Stimulated activated CD8-positive, alpha-beta memory T cell treated with anti-CD3 and anti-CD28 coated beads, Interleukin-15, amount 100 ng/mL, for 1 hour (primary cell): ENCODE measurements at regions not wholly inside any gene's neighbourhood (a gene's known extent, or its start where the extent isn't known, plus 50 kb on each side); places are given as distances from the start of the nearest gene placed in this dataset.
"Not testable (repeated sequence)": the region's sequence is repeated elsewhere in the genome, so short reads cannot be mapped to it uniquely, and the experiment has no call there.

Experiments used
- DNase-seq: peaks from one replicate; pipeline ENCODE4 v3.0.0-alpha.2; 2020; ENCODE audit warnings: low read depth

DNA sequence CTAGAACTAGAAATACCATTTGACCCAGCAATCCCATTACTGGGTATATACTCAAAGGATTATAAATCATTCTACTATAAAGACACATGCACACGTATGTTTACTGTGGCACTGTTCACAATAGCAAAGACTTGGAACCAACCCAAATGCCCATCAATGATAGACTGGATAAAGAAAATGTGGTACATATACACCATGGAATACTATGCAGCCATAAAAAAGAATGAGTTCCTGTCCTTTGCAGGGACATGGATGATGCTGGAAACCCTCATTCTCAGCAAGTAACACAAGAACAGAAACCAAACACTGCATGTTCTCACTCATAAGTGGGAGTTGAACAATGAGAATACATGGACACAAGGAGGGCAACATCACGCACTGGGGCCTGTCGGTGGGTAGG, 550.3 kb upstream of the USP24 start:
- not testable (repeated sequence) for DNase-seq

DNA sequence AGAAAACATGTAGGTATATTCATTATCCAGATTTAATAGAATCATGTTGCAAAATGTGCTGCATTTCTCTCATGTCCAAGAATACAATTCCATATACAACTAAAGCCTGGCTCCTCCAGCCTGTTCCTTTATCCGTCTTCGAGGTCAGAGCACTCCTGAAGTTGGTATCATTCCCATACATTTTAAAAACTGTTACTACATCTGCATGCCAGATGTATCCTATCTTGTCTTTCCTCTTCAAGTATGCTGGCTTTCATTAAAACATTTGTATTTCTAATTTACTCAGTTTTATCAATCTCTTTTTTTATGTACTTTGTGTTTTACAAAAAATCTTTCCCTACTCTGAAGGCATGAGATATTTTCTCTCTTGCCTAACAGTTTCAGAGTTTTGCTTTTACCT, 536.6 kb upstream of the USP24 start:
- DNase-seq = no peak

DNA sequence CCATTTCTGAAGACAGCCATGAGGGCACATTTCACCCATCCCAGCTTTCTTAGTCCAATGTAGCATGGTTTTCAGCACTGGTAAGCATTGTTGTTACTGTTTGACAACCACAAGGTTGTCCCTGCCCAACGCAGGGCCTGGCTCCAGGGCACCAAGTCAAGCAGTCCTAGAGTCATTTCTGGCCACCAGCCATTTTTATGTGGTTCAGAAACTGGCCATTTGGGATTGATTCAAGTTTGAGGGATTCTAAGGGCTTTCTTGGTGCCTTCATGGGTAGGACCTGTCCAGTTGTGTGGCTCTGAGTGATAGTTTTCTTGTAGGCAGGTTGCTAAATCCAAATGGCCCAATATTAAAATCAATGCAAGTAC, 535.4 kb upstream of the USP24 start:
- DNase-seq = no peak

DNA sequence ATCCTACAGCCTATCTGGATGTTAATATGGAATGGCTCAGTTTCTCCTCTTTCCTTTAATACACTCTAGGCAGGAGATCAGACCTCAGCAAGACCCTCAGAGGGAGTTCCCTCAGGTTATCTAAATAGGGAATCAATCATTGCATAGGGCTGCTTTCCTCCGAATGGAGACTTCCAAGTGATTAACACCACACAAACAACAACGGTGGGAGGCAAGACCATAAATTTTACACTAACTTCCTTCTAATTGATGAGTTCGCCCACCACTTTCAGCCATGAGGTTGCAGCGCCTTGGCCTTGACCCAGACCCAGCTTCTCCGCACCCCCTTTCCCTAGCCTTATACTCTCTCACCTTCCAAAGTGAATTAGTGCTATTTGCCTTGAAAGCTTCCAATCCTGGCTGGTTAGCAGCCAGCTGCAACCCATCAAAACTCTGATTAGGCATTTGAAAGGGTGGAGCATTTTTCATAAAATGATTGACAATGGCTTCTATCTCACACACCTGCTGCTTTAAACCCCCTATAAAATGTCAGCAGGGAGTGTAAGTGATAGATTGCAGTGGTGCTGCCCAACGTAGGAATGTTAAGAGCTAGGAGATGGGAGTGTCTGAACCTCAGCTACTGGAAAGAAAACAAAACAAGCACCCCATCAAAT, 534.9 kb upstream of the USP24 start:
- DNase-seq = no peak

DNA sequence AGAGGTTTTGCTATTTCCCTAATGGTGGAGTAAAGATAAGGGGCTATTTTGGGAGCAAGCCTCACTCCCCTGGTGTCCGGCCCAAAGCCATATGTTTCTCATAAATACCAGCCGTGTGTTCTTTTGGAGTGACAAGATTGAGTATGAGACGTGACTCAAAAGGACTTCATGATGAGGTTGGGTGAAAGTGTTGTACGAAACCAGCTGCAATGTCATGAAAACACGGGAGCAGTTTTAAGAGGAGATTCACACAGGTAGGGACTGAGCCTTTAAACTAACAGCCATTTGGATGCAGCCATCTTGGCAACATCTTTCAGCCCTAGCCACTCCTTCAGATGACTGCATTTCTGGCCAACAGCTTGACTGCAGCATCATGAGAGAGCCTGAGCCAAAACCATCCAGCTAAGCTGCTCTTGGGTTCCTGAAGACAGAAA, 532.3 kb upstream of the USP24 start:
- no peak for DNase-seq

DNA sequence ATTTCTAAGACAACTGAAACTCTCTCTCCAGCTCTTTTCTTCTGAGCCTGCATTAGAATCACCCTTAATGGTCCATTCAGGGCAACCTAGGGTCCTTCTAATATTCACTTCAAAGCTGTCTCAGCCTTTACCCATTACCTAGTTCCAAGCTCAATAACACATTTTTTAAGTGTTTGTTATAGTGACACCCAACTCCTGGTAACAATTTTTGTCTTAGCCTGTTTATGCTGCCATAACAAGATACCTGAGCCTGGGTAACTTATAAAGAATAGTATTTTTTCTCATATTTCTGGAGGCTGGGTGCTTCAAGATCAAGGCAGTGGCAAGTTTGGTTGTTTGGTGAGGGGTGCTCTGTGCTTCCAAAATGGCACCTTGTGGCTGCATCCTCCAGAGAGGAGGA, 531.5 kb upstream of the USP24 start:
- DNase-seq = no peak

DNA sequence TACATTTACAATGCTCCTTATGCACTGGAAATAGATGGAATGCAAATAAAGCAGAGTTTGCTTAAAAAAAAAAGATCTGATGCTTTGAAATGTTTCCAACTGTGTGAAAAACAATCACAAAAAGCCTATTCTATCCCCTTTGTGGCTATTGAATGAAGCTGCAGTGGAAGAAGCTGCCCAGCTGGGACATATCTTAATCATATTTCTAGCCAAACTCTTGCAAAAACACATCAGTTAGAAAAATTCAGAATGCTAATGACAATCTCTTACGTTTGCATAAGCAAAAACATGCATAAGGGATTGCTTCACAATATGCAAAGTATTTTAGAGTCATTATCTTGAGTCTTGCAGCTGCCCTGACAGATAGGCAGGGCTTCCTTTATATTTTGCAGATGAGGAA, 526.4 kb upstream of the USP24 start:
- no peak for DNase-seq

DNA sequence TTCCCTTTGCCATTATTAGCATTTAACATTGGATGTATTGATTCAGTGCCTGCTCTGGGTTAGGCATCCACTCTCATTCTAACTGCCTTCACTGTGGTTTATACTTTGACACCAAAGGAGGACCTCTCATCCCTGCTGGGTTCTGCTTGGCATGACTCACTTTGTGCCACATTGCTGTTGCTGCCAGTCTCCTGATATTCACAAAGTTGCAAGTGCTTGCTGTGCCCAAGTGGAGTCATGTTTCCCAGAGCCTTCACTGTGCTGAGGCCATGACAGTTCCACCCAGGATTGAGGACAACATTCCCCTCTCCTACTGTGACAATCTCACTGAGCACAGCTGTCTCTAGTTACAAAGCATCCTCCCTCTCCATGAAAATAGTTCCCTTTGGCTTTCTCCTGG, 519.9 kb upstream of the USP24 start:
- DNase-seq = no peak

DNA sequence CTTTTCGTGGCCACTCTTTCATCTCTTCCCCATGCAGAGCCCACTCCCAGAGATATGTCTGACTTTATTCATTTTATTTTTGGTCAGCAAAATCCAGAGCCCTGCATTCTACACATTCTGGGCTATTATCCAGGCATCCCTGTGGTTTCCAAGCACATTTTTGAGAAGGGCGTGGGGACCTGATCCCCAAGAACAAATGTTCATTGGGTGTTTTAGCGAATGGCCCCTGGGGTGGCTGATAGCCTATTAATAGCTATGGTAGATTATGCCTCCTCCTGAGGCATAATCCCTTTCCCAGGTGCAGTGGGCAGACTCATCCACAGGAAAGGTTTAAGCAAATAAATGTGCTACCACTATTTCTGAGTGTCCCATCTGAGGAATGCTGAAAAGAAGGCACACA, 511.8 kb upstream of the USP24 start:
- DNase-seq = no peak

DNA sequence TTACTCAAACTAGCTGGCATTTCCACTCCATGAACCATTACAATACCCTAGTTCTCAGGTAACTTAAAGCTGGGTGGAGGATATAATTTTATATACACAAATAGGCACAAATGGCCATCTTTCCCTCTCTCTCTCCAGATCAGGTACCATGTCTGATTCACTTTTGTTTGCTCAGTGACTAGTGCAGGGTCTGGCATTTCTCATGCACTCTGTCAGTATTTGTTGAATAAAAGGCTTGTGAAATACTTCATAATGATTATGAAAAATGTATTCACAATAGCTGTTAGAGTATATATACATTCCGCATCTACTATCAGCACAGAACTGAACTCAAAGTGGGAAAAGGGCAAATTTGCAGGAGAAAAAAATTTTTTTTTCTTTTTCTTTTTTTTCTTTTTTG, 510.2 kb upstream of the USP24 start:
- DNase-seq = no peak

DNA sequence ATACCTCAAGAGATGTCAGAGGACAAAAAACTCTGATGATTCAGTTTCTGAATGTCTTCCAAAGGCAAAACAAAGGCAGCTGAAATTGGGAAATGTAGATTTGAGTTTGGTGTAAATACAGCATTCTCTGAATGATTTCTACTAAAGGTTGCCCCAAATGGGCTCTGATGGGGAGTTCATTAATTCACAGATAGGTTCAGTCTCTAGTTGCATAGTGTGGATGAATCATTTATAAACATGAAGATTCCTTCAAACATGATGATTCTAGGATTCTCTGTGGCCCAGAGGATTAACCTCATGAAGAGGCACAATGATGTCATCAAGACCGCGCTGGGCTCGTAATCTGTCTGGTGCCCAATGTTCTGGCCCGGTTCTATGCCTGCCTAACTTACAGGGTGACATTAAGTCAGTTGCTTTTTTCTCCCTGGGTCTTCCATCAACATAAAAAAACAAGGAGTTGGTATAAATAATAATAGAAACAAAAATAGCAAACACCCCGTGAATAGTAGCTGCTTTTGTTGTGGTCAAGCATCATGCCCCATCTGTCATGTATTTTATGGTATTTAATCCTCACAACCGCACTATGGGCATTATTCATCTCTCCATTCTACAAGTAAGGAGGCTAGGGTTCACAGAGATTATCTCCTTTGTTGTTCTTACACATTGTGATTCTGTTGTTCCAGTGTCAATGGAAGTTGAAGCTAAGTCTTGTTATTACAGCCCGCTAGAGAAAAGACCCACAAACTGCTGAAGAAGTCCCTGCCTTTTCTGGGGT, 509.6 kb upstream of the USP24 start:
- no peak for DNase-seq

DNA sequence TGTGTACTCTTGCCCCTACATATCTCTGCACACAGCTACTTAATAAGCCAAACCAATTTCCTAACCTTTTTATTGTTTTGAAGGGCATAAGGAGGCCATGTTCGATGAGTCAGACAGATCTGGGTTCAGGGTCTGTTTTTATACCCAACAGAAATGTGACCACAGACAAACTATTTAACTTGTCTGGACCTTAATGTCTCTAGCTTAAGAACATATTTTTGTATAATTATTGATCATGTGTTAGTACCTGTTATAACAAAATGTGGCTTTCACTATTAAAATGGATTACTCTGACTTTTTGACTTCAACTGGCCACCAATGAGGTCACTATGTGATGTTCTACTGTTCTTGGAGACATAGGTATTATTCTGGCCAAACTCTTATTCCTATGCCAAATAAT, 507.8 kb upstream of the USP24 start:
- no peak for DNase-seq

DNA sequence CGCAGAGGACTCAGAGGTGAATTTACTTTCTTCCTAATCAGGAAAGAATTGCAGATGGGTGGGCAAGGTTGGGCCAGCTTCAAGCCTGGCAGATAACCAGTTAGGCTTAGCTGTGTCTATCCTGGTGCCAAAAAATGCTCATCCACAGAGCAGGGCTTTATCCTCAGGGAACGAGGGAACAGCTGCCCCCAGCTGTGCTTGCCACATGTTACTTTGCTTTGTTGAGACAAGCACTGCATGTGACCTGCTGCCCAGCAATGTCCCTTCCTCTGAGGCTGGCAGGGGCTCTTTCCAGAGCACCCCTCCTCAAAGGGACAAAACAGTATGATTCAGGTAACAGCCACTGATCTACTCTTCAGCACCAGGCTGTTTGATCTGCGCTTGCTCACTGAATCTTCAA, 505.1 kb upstream of the USP24 start:
- no peak for DNase-seq

DNA sequence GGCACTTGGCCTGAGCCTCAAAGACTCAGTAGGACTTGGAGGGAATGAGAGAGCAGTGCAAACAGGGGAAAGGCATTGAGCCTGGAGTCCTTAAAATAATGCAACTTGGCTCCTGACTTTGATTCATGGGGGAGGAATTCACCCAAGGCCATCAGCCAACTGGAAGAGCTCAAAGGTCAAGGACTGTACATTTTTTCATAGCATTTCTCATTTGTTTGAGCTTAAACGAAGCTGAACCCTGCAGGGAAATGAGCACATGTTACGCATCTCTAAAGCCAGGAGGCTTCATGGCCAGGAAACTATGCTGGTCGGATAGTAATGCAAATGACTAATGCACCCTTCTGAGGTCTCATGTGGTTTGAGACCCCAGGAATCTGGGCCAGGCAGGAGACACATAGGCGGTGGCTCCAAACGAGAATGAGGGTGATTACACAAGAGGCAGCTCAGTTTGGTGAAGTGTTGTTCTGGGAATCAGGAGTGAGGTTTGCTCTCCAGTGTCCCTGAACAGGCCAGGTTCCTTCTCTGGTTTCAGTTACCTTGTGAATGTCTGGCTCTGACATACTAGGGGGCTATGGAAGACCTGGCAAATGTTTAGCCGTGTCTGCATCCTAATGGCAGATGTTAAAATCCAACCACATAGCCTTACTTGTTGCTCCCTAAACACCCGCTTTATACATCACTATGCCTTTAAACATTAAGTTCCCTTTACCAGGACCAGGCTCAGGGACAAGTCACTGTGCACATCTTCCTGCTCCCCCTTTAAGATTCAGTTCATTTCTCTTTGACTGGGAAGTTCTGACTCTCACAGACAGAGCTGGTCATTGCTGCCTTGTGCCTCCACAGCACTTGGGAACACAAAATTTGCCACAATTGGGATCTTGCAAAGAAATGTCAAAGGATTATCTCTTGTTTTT, 503.9 kb upstream of the USP24 start:
- no peak for DNase-seq

DNA sequence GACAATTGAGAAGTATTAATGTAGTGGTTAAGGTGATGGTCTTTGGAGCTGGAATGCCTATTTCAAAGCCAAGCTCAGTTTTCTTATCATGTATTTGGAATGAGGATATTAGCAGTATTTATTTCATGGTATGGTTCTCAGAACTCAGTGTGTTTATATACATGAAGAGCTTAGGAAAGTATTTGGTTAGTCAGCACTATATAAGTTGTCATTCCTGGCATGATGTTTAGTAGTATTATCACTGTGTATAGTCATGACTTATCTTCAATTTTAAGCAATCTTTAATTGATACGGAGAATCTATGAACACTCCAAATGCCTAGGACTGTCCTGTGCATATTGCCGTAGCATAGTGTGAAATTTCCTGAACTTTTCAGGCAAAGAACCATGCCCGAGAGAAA, 501.9 kb upstream of the USP24 start:
- DNase-seq = no peak

DNA sequence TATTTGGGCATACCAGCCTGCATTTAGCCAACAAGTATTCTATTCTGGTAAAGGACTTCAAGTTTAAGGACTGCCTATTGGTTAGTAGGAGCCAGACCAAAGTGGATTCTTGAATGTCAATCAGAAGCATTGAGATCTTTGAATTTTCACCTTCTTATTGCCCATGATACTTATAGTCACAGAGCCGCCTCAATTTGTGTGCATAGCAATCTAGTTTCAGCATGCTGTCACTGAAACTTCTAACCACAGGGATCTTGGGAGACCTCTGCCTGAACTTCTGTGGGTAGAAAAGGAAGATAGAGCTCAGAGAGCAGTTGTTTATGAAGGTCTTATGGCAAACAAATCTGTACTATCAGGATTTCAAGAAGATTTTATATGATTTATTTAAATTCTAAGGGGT, 501.4 kb upstream of the USP24 start:
- DNase-seq = no peak

DNA sequence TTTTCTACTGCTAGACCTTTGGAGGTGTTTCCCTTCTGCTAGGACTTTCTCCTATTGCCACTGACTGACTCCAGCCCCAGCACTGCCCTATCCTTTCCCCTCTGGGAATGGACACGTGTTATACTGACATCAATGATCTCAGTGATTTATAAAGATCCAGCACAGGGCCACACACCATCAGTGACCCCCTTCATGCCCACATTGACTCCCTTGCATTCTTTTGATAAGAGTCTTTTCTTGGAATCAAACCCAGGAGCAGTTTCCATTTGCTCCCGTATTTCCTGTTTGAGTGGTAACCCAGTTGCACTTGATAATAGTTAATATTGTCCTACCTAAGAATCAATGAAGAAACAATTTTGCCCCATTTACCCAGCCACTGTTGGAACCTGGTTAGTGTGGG, 501.0 kb upstream of the USP24 start:
- no peak for DNase-seq

DNA sequence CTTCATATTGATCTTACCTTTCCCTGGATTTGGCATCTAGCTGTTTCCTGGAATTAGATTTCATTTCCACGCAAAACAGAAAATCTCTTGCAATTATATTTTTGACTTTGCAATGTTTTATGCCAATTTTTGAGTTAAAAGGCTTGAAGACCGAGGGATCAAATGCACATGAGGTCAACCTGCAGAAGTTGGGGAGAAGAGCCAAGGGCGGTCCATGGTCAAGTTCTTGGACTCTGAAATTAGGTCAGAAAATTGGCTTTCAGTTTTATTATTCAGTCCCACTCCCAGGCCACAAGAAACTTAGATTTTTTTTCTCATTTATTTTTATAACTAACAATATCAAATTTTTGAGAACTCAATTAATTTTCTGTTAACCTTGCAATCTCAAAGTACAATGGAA, 499.1 kb upstream of the USP24 start:
- no peak for DNase-seq

DNA sequence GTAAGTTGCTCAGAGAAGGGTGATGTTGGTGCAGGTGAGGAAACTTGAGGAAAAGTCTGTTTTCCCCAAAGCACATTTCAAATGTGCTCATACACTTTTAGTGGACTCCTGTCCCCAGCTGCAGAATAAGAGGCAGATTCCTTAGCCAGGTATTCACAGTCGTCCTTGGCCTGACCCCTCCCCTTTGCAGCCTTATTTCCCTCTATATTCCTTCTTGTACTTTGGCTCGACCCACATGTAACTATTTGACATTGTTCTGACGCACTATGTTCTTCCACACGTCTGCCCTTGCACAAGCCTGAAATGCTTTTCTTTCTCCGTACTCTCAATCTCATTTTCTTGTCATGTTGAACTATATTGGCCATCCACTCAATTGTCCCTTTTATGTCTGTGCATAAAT, 498.4 kb upstream of the USP24 start:
- DNase-seq = no peak

DNA sequence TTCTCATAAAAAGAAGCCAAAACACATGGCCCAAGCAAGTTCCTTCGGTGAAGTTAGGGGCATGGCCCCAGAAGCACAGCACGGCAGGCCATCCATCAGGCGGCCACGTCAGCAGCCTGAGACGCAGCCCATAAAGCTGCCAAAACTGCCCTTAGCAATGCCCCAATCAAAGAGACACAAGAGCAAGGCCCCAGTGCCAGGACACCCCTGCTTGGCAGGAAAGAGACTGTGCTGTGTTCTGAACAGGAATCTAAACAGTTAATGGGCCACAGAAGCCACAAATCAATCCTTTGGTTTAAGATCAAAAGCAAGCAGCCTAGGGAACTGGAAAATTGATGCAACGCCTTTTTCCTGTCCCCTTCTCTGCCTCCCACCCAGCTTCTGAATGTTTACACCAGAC, 497.0 kb upstream of the USP24 start:
- DNase-seq = no peak

DNA sequence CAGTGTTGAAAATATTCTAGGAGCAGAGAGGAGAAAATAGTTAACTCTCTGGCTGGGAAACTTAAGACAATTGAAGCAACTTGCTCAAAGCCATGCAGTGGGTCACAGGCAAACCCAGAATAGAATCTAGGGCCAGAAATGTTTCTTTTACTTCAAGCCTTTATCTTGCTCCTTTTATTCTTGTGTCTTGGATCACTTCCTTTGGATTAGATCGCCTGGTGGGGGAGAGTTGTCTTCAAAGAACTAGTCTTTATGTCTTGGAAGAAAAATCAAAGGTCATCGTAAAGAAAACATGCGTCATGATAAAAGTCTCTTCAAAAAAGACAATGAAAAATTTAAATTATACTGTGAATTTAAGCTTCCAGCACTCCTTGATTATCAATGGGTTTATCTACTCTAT, 493.6 kb upstream of the USP24 start:
- DNase-seq = no peak

DNA sequence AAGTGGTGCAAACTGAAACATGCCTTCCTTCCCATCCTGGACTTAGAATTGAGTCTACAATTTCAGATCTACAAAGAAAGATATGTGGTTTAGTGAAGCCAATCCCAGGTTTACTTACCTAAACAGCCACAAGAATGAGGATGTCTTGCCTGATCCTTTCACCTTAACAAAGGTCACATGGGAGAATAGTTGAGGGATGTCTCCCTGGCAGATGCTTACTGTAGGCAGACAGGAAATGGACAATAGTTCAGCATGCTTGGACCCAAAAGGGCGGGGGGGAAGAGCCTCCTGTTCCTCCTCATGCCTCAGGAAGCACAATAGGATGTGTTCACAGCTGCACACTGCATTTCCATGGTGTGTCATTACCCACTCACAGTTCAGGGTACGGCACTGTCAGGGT, 492.7 kb upstream of the USP24 start:
- no peak for DNase-seq

DNA sequence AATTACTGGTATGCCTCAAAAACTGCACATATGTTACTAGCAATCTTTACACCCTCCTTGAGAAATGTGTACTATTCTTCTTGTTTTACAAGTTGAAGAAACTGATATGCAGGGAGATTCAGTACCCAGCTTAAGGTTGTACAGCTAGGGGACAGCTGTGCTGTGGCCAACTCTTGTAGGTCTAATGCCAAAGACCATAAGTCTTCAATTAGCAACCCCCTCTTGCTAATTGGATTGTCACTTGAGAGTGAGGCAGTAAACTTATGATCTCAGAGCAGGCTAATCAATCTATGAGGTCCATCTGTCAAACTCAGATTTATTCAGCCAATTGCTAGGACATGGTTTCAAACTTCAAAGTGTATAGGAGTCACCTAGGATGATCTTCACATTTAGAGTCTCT, 492.0 kb upstream of the USP24 start:
- DNase-seq = no peak
